ENCODE measurements at regions not wholly inside any gene's neighbourhood (a gene's known extent, or its start where the extent isn't known, plus 50 kb on each side); places are given as distances from the start of the nearest gene placed in this dataset.
"Not testable (repeated sequence)": the region's sequence is repeated elsewhere in the genome, so short reads cannot be mapped to it uniquely, and the experiment has no call there.

DNA sequence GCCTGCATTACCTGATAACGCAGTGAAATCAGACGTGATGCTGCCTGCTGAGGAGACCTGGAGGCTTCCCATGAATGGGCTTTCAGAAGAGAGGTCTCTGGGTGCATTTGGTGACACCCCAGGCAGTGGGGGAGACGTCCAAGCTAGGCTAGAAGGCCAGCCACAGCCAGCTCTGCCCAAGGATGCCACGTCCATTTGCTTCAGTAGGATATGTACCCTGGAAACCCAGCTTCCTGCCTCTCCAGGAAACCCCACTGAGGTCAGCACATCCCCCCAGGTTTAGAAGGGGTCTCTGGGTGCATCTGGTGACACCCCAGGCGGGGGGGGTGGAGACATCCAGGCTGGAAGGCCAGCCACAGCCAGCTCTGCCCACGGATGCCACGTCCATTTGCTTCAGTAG is 2844.6 kb downstream of the RPIA start:
- TF ChIP-seq, protein P1, sequence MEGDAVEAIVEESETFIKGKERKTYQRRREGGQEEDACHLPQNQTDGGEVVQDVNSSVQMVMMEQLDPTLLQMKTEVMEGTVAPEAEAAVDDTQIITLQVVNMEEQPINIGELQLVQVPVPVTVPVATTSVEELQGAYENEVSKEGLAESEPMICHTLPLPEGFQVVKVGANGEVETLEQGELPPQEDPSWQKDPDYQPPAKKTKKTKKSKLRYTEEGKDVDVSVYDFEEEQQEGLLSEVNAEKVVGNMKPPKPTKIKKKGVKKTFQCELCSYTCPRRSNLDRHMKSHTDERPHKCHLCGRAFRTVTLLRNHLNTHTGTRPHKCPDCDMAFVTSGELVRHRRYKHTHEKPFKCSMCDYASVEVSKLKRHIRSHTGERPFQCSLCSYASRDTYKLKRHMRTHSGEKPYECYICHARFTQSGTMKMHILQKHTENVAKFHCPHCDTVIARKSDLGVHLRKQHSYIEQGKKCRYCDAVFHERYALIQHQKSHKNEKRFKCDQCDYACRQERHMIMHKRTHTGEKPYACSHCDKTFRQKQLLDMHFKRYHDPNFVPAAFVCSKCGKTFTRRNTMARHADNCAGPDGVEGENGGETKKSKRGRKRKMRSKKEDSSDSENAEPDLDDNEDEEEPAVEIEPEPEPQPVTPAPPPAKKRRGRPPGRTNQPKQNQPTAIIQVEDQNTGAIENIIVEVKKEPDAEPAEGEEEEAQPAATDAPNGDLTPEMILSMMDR (IDR thresholded peaks at IDR 0.05) = not testable (repeated sequence)
- not testable (repeated sequence) for TF ChIP-seq POLR2A (IDR thresholded peaks at IDR 0.05)

All from esophagus squamous epithelium (tissue), 4 donors.